ENCODE measurements at regions not wholly inside any gene's neighbourhood (a gene's known extent, or its start where the extent isn't known, plus 50 kb on each side); places are given as distances from the start of the nearest gene placed in this dataset.
"Not testable (repeated sequence)": the region's sequence is repeated elsewhere in the genome, so short reads cannot be mapped to it uniquely, and the experiment has no call there.

DNA sequence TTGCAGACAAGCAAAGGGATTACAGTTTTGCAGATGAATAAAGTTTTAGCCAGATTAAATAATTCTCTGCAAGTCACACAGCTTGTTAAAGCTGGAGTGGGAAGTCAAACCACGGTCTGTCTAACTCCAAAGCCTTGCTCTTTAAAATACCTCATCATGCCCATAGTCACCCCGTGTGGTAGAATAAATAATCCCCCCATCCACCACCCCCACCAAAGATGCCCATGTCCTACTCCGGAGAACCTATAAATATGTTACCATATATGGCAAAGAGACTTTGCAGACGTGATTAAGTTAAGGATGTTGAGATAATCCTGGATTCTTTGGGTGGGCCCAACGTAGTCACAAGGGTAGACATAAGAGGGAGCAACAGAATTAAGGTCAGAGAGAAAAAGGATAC lies 118.7 kb downstream of the BEND2 start:
- no peak for DNase-seq (ENCODE audit: low spot score)

DNA sequence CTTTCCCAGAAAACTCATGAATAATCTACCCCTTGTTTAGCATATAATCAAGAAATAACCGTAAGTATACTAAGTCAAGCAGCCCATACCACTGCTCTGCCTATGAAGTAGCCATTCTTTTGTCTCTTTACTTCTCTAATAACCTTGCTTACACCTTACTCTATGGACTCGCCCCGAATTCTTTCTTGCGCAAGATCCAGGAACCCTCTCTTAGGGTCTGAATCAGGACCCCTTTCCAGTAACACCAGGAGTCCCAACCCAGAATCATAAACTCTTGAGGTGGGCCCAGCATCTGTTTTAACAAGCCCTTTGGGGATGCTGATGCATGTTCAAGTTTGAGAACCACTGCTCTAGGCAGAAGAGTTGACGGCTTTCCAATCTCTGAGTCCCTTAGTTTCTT lies 119.6 kb downstream of the BEND2 start:
- no peak for DNase-seq (ENCODE audit: low spot score)

DNA sequence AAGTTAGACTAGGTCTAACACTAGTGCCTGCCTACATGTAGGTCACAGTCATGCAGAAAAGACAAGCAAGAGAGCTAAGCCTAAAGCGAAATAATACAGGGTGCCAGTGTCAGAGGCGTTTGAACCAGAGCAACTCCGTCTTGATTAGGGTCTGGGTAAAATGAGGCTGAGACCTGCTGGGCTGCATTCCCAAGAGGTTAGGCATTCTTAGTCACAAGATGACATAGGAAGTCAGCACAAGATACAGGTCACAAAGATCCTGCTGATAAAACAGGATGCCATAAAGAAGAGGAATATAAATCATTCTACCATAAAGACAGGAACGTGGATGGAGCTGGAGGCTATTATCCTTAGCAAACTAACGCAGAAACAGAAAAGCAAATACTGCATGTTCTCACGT lies 120.9 kb downstream of the BEND2 start:
- no peak for DNase-seq (ENCODE audit: low spot score)

DNA sequence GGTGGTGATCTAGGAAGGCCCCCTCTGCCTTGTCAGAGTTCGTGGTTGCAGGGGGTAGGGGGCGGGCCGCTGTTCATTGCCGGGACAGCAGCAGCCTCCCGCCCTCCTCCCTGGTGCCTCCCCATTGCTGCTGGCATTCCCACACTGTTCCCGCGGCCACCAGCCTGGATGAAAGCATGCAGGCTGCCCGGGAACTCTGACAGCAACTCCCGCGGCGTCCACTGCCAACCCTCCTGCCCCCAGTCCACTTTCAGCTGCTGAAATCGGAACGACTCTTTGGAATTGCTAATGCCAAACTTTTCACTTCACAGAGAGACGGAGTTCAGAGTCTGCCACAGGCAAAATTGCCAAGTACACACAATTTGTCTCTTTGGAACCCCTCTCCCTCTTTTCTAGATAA lies 121.9 kb downstream of the BEND2 start:
- DNase-seq (ENCODE audit: low spot score), result no peak

DNA sequence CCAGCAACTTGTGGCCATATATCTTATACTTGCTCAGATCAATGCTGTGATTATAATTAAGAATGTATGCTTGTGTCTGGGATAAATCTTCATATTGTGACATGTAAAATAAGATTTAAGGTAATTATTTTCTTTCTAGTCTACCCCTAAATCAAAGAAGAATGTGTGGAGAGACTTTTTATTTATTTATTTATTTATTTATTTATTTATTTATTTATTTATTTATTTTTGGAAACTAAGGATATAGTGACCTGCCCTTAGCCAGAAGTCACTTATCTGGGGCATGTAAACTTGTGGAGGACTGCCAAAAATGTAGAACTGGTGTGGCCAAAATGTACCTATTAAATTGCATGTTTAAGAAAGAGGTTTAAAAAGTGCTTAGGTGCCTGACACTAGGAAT lies 144.3 kb downstream of the BEND2 start:
- DNase-seq (ENCODE audit: low spot score), result no peak

DNA sequence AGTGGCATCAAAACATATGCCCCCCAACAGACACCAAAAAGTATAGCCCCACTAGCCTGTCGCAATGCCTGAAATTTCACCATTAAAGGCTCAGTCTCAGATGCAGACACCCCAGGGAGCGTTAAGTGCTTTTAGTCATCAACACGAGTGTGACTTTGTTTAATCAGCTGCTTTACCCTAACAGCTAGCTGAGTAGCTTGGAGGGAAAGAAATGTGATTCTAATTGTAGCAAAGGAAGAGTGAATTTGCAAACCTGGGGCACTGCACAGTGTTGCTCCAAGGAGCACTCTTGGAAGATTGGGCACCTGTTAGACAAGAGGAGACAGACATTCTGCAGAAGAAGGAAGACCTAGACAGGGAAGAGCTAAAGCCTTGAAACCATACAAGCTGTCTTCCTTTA lies 145.1 kb downstream of the BEND2 start:
- no peak for DNase-seq (ENCODE audit: low spot score)

DNA sequence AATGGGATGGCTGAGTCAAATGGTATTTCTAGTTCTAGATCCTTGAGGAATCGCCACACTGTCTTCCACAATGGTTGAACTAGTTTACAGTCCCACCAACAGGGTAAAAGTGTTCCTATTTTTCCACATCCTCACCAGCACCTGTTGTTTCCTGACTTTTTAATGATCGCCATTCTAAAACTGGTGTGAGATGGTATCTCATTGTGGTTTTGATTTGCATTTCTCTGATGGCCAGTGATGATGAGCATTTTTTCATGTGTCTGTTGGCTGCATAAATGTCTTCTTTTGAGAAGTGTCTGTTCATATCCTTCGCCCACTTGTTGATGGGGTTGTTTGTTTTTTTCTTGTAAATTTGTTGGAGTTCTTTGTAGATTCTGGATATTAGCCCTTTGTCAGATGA lies 152.6 kb downstream of the BEND2 start:
- not testable (repeated sequence) for DNase-seq (ENCODE audit: low spot score)

DNA sequence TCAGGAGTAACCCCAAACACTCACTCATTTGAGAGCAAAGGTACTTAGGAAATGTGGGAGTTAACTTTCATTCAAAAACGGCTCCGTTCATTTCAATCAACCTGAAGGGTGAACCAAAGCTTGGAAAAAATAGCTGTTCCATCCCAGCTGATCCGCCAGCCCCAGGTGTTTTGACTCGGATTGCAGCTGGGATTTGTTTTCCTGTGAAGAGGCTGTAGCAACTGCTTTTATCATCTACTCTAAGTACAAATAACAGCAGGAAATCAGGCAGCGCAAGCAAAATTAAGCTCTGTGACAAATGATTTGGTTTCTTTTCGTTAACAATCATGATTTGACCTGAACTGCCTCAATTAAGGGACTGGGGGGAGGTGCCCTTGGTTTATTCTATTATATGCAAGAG lies 154.7 kb downstream of the BEND2 start:
- DNase-seq (ENCODE audit: low spot score), result no peak

DNA sequence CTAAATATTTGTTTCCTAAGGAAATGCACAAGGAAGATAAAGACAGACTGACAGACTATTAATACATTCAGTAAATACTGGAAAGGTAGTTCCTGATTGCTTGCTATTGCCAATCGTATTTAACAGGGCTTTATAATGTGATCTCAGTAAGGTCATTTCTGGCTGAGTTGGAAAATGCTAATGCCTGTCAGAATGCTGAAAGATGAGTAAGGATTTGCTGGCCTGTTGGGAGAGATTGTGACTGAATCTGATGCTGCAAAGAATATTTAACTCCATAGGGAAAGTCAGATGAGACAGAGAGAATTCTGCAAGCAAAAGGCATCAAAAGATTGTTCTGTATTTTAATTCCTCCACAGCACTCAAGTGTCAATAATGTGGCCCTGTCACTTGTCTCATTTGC lies 169.0 kb downstream of the BEND2 start:
- no peak for DNase-seq (ENCODE audit: low spot score)

DNA sequence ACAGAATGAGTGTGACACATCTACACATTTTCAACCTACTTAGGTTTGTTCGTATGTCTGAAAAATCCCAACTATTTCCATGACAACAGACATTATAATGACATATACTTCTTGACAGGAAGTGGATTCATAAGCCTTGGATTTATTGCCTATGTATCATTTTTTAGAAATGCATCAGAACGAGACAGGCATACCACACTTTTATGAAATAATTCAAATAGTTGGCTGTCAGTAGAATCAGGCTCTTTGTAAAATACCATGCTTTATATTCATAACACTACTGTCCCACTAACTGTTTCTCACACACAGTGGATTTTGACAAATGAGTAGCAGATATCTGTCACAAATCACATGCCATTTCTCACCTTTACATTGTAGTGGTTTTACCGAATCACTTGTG lies 173.2 kb downstream of the BEND2 start:
- no peak for DNase-seq (ENCODE audit: low spot score)

DNA sequence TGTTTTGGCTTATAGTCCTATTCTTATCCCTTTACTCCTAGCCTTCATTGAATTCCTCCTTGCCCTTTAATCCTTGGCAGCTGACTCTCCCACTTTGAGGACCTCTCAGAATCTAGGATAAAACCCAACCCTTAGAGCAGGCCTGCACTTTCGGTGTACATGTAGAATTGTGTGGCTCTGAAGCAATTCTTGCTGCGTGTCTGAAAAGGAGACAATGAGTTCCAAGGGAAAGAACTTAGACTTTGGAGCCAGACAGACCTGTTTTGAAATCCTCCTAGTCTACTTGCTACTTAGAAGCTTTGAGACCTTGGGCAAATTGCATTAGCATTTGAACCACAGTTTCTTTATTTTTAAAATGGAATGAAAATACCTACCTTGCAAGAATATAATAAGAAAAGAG lies 175.2 kb downstream of the BEND2 start:
- DNase-seq (ENCODE audit: low spot score), result no peak

DNA sequence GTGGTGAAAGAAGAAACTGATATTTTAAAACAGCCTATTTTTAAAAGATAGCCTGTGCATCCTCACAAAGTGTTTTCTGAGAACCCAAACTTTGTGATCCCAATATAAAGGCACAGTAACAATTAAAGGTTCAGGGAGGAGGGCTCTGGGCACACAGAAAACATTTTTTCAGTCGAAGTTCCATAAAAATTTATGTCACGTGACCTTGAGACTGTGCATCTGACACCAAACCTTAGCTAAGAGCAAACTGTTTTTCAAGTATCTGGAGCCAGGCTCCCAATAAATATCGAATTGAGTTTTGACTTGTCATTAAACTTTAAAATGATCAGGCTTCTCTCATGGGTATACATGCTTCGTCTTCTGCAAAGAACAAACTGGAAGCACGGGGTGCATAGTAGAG lies 177.9 kb downstream of the BEND2 start:
- DNase-seq (ENCODE audit: low spot score), result no peak

DNA sequence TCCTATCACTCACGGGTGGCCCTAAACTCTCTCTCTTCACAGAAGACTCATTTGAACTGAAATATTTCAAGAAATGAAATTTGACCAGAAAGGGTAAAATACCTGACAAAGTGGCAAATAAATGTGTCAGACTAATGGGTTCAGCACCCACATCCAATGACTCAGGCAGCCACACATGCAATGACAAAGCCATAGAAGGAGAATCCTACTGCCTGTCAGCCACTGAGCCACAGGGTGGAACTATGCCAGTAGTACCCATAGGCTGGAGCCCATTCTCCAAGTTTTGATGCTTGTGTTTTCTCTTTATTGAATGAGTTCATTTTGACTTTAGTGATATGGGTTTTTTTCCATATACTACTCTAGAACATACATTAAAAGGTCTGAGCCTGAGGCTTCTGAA lies 179.0 kb downstream of the BEND2 start:
- no peak for DNase-seq (ENCODE audit: low spot score)

DNA sequence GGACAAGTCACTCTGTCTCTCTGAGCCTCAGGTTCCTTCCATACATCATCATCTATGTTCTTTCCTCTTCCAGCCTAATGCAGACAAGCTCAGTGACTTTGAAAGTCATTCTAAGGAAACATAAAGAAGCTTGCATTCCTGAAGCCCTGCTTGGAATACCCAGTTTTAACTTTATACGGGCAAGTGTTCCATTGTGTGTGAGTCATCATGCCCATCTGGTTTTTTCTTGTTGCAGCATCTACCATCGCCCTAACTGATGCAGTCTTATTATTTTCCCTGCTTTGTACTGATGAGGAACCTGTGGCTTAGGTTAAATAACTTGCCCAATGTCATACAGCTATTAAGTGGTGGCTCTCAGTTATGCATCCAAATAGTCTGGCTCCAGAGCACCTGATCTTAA lies 177.9 kb upstream of the RAI2 start:
- no peak for DNase-seq (ENCODE audit: low spot score)

DNA sequence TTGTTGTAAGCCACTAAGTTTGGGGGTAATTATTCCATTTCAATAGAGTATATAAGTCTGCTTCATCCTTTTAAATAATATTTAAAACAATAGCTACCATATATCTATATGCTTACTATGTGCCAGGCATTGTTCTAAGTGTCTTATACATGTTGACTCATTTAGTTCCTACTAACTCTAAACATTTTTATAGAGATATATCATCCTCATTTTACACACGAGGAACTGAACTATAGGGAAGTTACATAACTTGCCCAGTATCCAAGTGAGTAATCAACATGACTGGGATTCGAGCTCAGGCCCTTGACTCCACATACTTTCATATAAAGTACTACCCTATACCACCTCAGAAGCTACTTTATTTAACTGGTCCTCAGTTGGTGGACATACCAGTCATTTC lies 175.3 kb upstream of the RAI2 start:
- DNase-seq (ENCODE audit: low spot score), result no peak

DNA sequence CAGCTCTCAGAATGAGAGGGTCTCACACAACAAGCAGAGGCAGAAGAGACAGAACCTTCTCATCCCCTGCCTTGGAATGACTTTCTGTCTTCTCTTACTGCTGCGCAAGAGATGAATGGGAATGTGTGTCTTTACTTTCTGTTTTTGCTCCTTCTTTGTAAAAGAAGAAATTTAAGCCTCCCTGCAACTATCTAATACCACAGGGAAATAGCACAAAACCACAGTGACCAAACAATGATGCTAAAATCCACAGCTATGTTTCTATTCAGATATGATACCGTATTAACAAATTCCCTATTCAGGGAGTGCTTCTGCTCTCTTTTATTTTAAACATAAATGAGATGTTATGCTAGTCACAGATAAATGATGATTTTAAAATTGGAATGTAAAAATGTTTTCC lies 173.8 kb upstream of the RAI2 start:
- no peak for DNase-seq (ENCODE audit: low spot score)

DNA sequence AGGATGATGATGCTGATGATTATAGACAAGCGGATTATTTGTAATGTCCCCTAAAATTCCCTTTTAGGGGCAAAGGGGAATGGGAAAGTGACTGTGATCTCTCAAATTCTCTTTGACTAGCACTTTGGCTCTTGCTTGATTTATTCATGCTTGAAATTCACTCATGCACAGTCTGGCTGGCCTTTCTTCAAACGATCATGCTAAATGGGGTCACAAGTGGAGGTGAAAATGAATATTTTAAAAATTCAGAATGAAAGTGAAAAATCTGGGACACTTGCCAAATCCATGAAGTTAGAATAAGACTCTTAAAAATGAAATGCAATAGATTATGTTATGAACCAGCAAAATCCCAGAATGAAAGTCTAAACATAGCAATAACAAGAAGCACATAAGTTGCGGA lies 173.4 kb upstream of the RAI2 start:
- DNase-seq (ENCODE audit: low spot score), result no peak

DNA sequence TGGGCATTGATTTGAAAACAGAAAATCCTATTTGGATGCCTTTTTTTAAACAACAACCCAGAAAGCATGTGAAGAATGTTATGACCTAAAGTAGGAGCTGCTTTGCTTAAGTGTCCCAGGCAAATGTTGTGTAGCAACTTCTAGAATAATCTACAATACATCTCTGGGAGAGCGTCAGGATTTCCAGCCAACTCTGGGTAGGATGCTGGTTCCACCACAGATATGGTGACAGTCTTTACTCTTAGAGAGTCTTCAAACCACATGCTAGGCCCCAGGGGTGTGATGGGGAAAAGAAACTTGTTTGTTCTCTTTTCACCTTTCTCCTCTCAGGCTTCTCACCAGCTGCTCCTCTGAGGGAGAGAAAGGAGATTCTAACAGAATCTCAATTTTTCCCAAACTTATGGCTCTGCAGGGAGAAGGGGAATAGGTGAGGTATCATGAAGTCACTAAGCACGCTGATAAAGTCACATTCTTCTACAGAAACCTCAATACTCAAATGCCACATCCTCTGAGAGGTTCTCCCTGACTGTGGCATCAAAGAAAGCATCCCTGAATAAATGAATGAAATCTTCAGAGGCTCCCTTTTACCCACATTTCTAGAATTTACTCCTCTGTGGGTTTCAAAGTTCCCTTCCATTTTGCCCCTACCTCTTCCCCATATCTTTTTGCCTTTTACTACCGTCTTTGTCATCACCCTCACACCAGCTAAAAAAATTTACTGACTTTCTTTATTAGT lies 171.6 kb upstream of the RAI2 start:
- no peak for DNase-seq (ENCODE audit: low spot score)

DNA sequence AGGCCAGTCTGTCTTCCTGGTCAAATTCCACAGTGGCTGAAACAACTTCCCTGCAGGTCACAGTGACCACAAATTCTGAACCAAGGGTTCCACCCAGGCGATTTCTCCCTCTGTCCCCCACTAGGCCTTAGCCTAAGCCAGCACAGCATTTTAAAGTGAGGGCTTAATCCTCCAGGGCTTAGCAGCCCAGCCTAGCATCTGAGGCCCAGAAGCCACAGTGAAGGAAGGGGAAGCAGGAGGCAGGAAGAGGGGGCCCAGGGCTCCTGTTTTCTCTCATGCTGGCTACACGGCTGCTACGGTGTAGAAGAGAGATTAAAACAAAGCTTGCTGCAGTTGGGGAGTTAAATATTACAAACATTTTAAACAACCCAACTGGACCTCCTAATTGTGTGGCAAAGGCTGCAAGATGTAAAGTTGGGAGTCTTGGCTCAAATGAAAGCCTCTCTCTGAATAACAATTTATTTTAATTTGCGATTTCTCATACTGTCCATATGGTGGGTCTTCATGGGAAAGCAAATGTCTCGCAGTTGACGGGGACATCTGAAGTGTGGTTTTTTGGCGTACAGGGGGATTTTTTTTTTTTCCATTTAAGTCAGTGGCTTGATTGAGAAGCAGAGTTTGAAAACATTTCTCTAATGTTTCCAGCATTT lies 170.8 kb upstream of the RAI2 start:
- DNase-seq (ENCODE audit: low spot score), result peak; percentile 23

DNA sequence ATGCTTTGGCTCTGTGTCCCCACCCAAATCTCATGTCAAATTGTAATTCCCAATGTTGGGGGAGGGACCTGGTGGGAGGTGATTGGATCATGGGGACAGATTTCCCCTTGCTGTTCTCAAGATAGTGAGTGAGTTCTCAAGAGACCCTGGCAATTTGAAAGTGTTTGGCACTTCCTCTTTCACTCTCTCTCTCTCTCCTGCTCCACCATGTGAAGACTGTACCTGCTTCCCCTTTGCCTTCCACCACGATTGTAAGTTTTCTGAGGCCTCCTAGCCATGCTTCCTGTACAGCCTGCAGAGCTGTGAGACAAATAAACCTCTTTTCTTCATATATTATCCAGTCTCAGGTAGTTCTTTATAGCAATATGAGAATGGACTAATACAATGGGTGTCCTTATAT lies 169.6 kb upstream of the RAI2 start:
- DNase-seq (ENCODE audit: low spot score), result not testable (repeated sequence)

DNA sequence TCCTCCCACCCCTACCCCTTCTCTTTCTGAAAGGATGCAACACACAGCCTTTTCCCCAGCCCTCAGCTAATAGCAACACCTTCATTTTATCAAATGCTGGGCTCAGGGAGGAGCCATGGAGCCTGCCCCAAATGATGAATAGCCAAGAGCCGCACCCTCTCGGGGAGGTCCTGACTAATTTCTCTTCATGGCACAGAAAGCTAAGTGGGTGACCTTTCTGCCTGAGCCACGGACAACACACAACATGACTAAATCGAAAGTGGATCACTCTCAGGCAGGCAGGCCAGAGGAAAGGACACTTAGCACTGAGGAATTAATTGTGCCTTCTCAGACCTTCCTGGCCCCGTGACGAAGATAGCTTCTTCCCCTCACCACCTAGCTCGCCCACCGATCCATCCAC lies 165.1 kb upstream of the RAI2 start:
- DNase-seq (ENCODE audit: low spot score), result no peak

DNA sequence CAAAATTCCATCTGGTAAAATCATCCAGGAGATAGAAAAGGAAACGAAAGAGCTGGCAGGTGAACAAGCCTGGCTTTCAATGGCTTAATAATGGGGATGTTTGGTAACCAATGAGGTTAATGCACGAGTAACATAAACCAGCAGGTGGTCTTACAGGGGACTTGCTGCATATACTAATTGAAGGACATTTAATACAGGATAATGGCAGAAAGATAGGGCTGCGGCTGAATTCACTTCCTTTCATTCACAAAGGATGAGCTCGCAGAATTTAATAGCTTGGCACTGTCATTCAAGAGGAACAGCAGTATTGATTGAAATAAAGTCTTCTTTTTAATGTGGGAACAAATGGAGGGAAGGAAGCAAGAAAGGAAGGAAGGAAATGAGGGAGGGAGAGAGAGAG lies 156.3 kb upstream of the RAI2 start:
- DNase-seq (ENCODE audit: low spot score), result no peak

DNA sequence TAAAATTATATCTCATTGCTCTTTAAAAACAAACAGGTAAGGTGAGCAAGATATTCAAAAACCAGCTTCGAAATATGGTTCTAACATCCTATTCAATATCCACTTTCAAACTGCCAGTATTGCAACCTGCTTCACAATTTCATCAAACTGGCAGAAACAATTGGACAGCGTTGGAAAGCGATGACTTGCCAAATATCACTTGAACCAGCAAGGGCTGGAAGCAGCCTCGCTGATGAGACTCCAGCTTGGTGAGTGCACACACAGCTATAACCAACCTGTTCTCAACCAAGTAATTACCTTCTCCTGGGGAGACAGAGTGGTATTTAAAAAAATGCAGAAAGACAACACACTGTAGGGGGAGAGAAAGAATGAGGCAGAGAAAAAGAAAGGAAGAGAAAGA lies 155.8 kb upstream of the RAI2 start:
- DNase-seq (ENCODE audit: low spot score), result no peak

DNA sequence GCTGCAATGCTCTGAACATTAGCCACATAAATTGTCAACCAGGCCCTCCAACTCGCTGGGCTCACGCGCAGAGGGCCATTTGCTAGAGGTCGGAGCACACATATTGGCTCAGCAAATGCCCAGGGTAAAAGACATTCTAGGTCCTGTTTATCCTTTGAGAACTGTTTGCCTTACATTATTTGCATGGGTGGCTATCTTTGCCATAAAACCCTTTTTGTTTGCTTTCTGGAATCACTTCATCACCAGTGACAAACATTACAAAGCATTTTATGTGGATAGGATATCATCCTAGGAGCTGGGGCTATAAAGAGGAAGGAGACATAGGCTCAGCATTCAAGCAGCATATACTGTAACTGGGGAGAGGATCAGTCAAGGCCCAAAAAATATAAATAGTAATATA lies 149.2 kb upstream of the RAI2 start:
- no peak for DNase-seq (ENCODE audit: low spot score)
